Mesendoderm (in vitro differentiated cells): ENCODE measurements at regions not wholly inside any gene's neighbourhood (a gene's known extent, or its start where the extent isn't known, plus 50 kb on each side); places are given as distances from the start of the nearest gene placed in this dataset.

Experiments
- DNase-seq: peaks from one replicate; pipeline ENCODE4 v3.0.0; 2013
- H2AK5ac ChIP-seq: 2 replicates; pipeline ENCODE4 v1.6.1; 2013; ENCODE audit warnings: low read length, inconsistent platforms
- H2BK120ac ChIP-seq: 2 replicates; pipeline ENCODE4 v1.6.1; 2013; ENCODE audit warnings: low read depth, mild to moderate bottlenecking, low read length, moderate library complexity, mixed read lengths
- H2BK15ac ChIP-seq: replicated peaks from 2 replicates; pipeline ENCODE4 v1.6.1; 2013; ENCODE audit warnings: low read depth, mild to moderate bottlenecking, moderate library complexity
- H2BK5ac ChIP-seq: 2 replicates; pipeline ENCODE4 v1.6.1; 2013; ENCODE audit warnings: low read length, inconsistent platforms
- H3K18ac ChIP-seq: 2 replicates; pipeline ENCODE4 v1.6.1; 2013; ENCODE audit warnings: mild to moderate bottlenecking, low read length, mixed read lengths
- H3K23ac ChIP-seq: one replicate; pipeline ENCODE4 v1.6.1; 2013; ENCODE audit warnings: low read length
- H3K27ac ChIP-seq: 2 replicates; pipeline ENCODE4 v1.5.1; 2013; ENCODE audit warnings: low read depth, mild to moderate bottlenecking, inconsistent platforms, low read length, moderate library complexity
- H3K27me3 ChIP-seq: 2 replicates; pipeline ENCODE4 v1.6.1; 2013; ENCODE audit warnings: low read length, control low read depth, mild to moderate bottlenecking, inconsistent platforms; ENCODE audit not compliant: insufficient read depth, poor library complexity
- H3K36me3 ChIP-seq: 2 replicates; pipeline ENCODE4 v1.6.1; 2013; ENCODE audit warnings: low read length, inconsistent platforms; ENCODE audit not compliant: control insufficient read depth, insufficient read depth
- H3K4ac ChIP-seq: one replicate; pipeline ENCODE4 v1.6.1; 2013; ENCODE audit warnings: low read depth, mild to moderate bottlenecking, low read length, moderate library complexity
- H3K4me1 ChIP-seq: 2 replicates; pipeline ENCODE4 v1.6.1; 2013; ENCODE audit warnings: low read depth, low read length, inconsistent platforms; ENCODE audit not compliant: control insufficient read depth
- H3K4me2 ChIP-seq: 2 replicates; pipeline ENCODE4 v1.6.1; 2013; ENCODE audit warnings: low read length
- H3K4me3 ChIP-seq: 2 replicates; pipeline ENCODE4 v1.5.1; 2013; ENCODE audit warnings: mild to moderate bottlenecking, low read length
- H3K56ac ChIP-seq: one replicate; pipeline ENCODE4 v1.6.1; 2013; ENCODE audit warnings: low read length
- H3K79me1 ChIP-seq: 2 replicates; pipeline ENCODE4 v1.6.1; 2013; ENCODE audit warnings: low read length, inconsistent platforms
- H3K79me2 ChIP-seq: 2 replicates; pipeline ENCODE4 v1.6.1; 2013; ENCODE audit warnings: mild to moderate bottlenecking, low read length; ENCODE audit not compliant: control insufficient read depth, insufficient read depth
- H3K9ac ChIP-seq: 2 replicates; pipeline ENCODE4 v1.6.1; 2013; ENCODE audit warnings: low read length, inconsistent platforms
- H4K5ac ChIP-seq: one replicate; pipeline ENCODE4 v1.6.1; 2013; ENCODE audit warnings: low read length
- H4K8ac ChIP-seq: one replicate; pipeline ENCODE4 v1.6.1; 2013; ENCODE audit warnings: low read depth, mild to moderate bottlenecking, control low read depth, low read length, moderate library complexity
- whole genome bisulfite sequencing: extraction: QIAGEN DNeasy Blood & Tissue Kit; methylation state at CpG from one replicate; pipeline ENCODE4 v1.1.7; 2013; ENCODE audit warnings: low lambda C conversion rate, missing lambda C conversion rate; ENCODE audit not compliant: insufficient coverage; ENCODE audit errors: extremely low coverage; 5-methylcytosine and 5-hydroxymethylcytosine counted together

DNA sequence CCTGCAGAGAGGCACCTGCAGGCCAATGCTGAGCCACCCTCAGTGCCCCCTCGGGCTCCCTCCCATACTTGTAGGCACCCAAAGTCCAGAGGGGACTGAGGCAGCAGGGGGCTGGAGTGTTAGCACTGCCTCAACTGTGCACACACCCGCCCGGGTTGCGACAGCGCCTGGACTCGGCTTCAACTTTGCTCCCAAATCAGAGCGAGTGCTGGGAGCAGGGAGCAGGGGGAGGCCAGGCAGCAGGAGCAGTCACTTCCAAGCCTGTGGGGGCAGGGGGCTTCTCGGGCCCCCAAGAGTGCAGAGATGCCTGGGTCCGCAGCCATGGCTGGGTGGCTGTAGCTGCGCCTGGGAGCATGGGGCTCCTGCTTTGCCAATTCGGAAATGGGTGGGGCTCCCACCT lies 79.5 kb downstream of the DISP1 start:
- H3K27me3 ChIP-seq, result no peaks in the 10 kb centered on the region
- H3K4me3 ChIP-seq, result no peak overlapping the region
- H2BK15ac ChIP-seq, result no peak overlapping the region
- H3K4ac ChIP-seq, result no peak overlapping the region
- no peak overlapping the region for H3K56ac ChIP-seq
- H2BK120ac ChIP-seq, result no peak overlapping the region
- DNase-seq, result no peak
- H2AK5ac ChIP-seq, result no peak overlapping the region
- no peak overlapping the region for H3K9ac ChIP-seq
- H2BK5ac ChIP-seq, result no peak overlapping the region
- no peaks in the 10 kb centered on the region for H3K36me3 ChIP-seq
- no peak overlapping the region for H3K4me2 ChIP-seq
- H3K4me1 ChIP-seq, result peaks cover 2% of the 10 kb centered on the region
- WGBS, result no CpG with 5 or more reads among the region's 11 CpGs
- no peaks in the 10 kb centered on the region for H3K79me2 ChIP-seq
- H3K23ac ChIP-seq, result no peak overlapping the region
- no peak overlapping the region for H3K27ac ChIP-seq
- H3K18ac ChIP-seq, result no peak overlapping the region
- H3K79me1 ChIP-seq, result no peaks in the 10 kb centered on the region
- no peak overlapping the region for H4K5ac ChIP-seq
- no peak overlapping the region for H4K8ac ChIP-seq

DNA sequence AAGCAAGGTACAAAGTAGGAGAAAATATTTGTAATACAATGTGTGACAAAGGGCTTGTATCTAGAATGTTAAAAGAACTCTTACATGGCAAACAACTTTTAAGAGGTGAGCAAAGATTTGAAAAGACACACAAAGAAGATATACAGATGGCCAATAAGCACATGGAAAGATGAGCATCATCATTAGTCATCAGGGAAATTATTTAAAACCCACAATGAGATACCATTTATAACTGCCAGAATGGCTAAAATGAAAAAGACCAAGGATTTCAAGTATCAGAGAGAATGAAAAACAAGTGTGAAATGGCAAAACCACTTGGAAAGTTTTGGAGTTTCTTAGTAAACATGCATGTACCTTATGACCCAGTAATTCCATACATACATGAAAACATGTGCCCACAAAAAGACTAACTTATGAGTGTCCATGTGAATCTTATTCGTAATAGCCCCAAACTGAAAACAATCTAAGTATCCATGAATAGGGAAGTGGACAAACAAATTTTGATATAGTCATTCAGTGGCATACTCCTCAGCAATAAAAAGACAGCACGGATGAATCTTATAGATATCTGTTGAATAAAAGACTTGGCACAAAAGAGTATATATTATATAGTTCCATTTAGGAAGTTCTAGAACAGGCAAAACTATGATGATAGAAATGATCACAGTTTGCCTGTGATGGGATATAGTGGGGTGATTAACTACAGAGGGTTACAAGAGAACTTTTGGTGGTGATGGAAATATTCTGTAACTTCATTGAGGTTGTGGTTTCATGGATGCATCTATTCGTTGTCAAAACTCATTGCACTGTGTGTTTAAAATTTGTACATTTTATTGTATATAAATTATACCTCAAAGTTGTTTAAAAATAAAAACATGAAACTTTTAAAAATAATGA lies 82.0 kb downstream of the DISP1 start:
- no peaks in the 10 kb centered on the region for H3K79me2 ChIP-seq
- no peaks in the 10 kb centered on the region for H3K36me3 ChIP-seq
- H3K79me1 ChIP-seq, result no peaks in the 10 kb centered on the region
- no peak overlapping the region for H3K18ac ChIP-seq
- H3K27ac ChIP-seq, result no peak overlapping the region
- no CpG with 5 or more reads among the region's 3 CpGs for WGBS
- H2AK5ac ChIP-seq, result no peak overlapping the region
- H3K56ac ChIP-seq, result no peak overlapping the region
- no peaks in the 10 kb centered on the region for H3K27me3 ChIP-seq
- H3K23ac ChIP-seq, result no peak overlapping the region
- H3K4me2 ChIP-seq, result no peak overlapping the region
- DNase-seq, result no peak
- H2BK120ac ChIP-seq, result no peak overlapping the region
- H4K8ac ChIP-seq, result no peak overlapping the region
- no peak overlapping the region for H2BK15ac ChIP-seq
- H3K4me3 ChIP-seq, result no peak overlapping the region
- no peak overlapping the region for H3K4ac ChIP-seq
- no peak overlapping the region for H4K5ac ChIP-seq
- H2BK5ac ChIP-seq, result no peak overlapping the region
- H3K4me1 ChIP-seq, result no peaks in the 10 kb centered on the region
- H3K9ac ChIP-seq, result no peak overlapping the region

DNA sequence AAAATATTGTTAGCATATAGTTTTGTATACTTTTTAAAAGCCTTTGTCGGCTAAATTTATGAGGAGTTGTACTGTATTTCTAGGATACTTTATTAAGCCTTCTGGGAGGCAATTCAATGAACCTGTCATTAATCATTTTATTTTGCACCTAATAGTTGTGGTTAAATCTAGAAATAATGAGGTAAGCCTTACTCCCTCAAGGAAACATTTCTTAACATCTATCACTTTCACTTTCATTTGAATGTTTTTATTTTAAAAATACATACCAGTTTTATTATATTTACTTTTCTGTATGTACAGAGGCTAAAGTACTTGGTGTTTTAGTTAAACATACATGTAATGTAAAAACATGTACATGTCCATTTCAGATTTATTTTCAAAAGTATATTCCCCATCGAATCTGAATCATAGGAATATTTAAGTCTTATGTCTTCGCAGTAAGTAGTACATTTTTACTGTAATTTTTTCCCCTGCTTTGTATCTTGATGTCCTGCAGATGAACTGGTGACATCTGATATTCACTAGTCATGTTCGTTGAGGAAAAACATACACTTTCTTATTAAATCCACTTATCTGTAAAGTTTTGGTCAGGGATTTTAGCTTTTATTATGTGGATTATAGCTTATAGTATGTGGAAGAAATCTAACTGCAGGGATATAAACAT lies 82.8 kb downstream of the DISP1 start:
- Histone ChIP-seq H3K4ac (no peak overlapping the region), H4K8ac (no peak overlapping the region), H3K23ac (no peak overlapping the region), H3K4me1 (no peaks in the 10 kb centered on the region), H3K79me1 (no peaks in the 10 kb centered on the region), H3K4me2 (no peak overlapping the region), H4K5ac (no peak overlapping the region), H2BK5ac (no peak overlapping the region), H3K79me2 (no peaks in the 10 kb centered on the region), H2BK120ac (no peak overlapping the region), H3K27ac (no peak overlapping the region), H3K18ac (no peak overlapping the region), H3K27me3 (no peaks in the 10 kb centered on the region), H3K36me3 (no peaks in the 10 kb centered on the region), H3K4me3 (no peak overlapping the region), H2AK5ac (no peak overlapping the region), H2BK15ac (no peak overlapping the region), H3K56ac (no peak overlapping the region), H3K9ac (no peak overlapping the region)
- no peak for DNase-seq
- no CpG with 5 or more reads among the region's 4 CpGs for WGBS

DNA sequence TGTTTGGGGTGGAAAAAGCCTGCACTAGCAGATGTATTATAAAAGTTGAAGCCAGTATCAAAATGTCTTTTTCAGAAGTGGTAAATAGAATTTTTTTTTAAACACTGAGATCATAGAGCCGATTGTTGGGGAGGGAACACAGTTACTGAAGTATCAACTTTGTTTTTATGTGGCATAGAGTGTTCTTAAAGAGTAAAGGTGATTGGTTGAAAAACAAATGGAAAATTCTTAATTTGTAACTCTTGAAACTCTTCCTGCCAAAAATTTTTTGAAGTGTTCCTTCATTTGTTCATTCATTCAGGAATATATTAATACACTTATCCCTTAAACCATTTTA lies 83.3 kb downstream of the DISP1 start:
- no peak overlapping the region for H3K4me3 ChIP-seq
- H2BK15ac ChIP-seq, result no peak overlapping the region
- H2BK5ac ChIP-seq, result no peak overlapping the region
- no peak overlapping the region for H4K5ac ChIP-seq
- no peaks in the 10 kb centered on the region for H3K79me2 ChIP-seq
- H3K4me2 ChIP-seq, result no peak overlapping the region
- no peak overlapping the region for H3K18ac ChIP-seq
- WGBS, result no CpG with 5 or more reads among the region's 1 CpG
- no peaks in the 10 kb centered on the region for H3K27me3 ChIP-seq
- no peak overlapping the region for H3K9ac ChIP-seq
- H3K79me1 ChIP-seq, result no peaks in the 10 kb centered on the region
- DNase-seq, result no peak
- no peaks in the 10 kb centered on the region for H3K4me1 ChIP-seq
- H3K23ac ChIP-seq, result no peak overlapping the region
- H3K4ac ChIP-seq, result no peak overlapping the region
- H2BK120ac ChIP-seq, result no peak overlapping the region
- no peak overlapping the region for H4K8ac ChIP-seq
- no peak overlapping the region for H2AK5ac ChIP-seq
- no peak overlapping the region for H3K27ac ChIP-seq
- no peak overlapping the region for H3K56ac ChIP-seq
- H3K36me3 ChIP-seq, result no peaks in the 10 kb centered on the region

DNA sequence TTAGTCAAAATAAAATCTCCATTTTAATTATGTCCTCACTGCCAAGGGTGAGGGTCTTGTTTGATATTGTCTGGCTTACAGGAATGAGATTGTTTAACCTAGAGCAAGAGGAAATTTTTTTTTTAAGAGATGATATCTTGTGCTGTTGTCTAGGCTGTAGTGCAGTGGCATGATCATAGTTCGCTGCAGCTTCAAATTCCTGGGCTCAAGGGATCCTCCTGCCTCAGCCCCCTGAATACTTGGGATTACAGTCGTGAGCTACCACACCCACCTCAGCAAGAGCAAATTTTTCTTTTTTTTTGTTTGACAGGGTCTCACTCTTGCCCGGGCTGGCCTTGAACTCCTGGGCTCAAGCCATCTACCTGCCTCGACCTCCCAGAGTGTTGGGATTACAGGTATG lies 84.6 kb downstream of the DISP1 start:
- no peak overlapping the region for H3K56ac ChIP-seq
- no peak overlapping the region for H3K9ac ChIP-seq
- H3K4me1 ChIP-seq, result no peaks in the 10 kb centered on the region
- H3K27ac ChIP-seq, result no peak overlapping the region
- H2BK120ac ChIP-seq, result no peak overlapping the region
- no peak overlapping the region for H2AK5ac ChIP-seq
- H3K23ac ChIP-seq, result no peak overlapping the region
- no peak overlapping the region for H3K4ac ChIP-seq
- H3K18ac ChIP-seq, result no peak overlapping the region
- H3K79me1 ChIP-seq, result no peaks in the 10 kb centered on the region
- H2BK15ac ChIP-seq, result no peak overlapping the region
- no peaks in the 10 kb centered on the region for H3K27me3 ChIP-seq
- H3K36me3 ChIP-seq, result no peaks in the 10 kb centered on the region
- WGBS, result no CpG with 5 or more reads among the region's 4 CpGs
- peak; percentile 11 for DNase-seq
- H3K4me3 ChIP-seq, result no peak overlapping the region
- no peak overlapping the region for H2BK5ac ChIP-seq
- H3K79me2 ChIP-seq, result no peaks in the 10 kb centered on the region
- no peak overlapping the region for H3K4me2 ChIP-seq
- no peak overlapping the region for H4K5ac ChIP-seq
- no peak overlapping the region for H4K8ac ChIP-seq
